Vagina (tissue), 2 donors: ENCODE measurements at regions not wholly inside any gene's neighbourhood (a gene's known extent, or its start where the extent isn't known, plus 50 kb on each side); places are given as distances from the start of the nearest gene placed in this dataset.

Source experiments
- POLR2A ChIP-seq, 2 donors: fragments of 450-650 bp; IDR thresholded peaks; one replicate each; pipeline ENCODE4 v1.6.1; 2017; ENCODE audit warnings: antibody characterized with exemption in 2 of 2, mild to moderate bottlenecking in 2 of 2, moderate library complexity in 2 of 2
- TF ChIP-seq, protein P1 (sequence below), 3 experiments: fragments of 450-650 bp in 2 of 3; fragments of 200-600 bp in 1 of 3; sonication (generic) in 1 of 3; IDR thresholded peaks; one replicate each; pipeline ENCODE4 v1.5.1; 2017 to 2019; ENCODE audit warnings: antibody characterized with exemption in 3 of 3, mild to moderate bottlenecking in 2 of 3, moderate library complexity in 2 of 3

DNA sequence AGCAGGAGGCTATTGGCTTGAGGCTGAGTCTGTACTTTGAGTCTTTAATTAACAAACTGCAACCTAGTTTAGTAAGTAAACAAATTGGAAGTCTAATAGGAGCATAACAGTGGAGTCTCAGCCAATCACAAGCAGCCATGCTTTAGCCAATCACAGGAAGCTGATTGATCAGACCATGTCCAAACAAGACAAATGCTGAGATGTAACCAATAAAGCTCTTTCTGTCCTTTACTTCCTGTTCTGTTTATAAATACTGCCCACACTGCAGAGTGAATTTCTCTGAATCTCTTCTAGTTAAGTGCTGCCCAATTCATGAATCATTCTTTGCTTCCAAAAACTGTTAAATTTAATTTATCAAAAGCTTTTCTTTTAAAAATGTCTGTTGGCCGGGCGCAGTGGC lies 146.6 kb upstream of the DLX2 start:
- TF ChIP-seq, protein P1, sequence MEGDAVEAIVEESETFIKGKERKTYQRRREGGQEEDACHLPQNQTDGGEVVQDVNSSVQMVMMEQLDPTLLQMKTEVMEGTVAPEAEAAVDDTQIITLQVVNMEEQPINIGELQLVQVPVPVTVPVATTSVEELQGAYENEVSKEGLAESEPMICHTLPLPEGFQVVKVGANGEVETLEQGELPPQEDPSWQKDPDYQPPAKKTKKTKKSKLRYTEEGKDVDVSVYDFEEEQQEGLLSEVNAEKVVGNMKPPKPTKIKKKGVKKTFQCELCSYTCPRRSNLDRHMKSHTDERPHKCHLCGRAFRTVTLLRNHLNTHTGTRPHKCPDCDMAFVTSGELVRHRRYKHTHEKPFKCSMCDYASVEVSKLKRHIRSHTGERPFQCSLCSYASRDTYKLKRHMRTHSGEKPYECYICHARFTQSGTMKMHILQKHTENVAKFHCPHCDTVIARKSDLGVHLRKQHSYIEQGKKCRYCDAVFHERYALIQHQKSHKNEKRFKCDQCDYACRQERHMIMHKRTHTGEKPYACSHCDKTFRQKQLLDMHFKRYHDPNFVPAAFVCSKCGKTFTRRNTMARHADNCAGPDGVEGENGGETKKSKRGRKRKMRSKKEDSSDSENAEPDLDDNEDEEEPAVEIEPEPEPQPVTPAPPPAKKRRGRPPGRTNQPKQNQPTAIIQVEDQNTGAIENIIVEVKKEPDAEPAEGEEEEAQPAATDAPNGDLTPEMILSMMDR (IDR thresholded peaks at IDR 0.05): no peak
- TF ChIP-seq POLR2A (IDR thresholded peaks at IDR 0.05): no peak
